A549 (cell line): ENCODE measurements at regions not wholly inside any gene's neighbourhood (a gene's known extent, or its start where the extent isn't known, plus 50 kb on each side); places are given as distances from the start of the nearest gene placed in this dataset.

Source experiments
- ATAC-seq, 2 experiments: fragments of 200-7000 bp in 1 of 2; fragments of >200 bp in 1 of 2; cut with Nextera tagmentation in 1 of 2; cut with Tn5 transposase in 1 of 2; 3 replicates each; pipeline versions ENCODE4 v1.8.0 to v1.9.1; 2018 to 2020; ENCODE audit warnings: mild to moderate bottlenecking in 1 of 2, moderate library complexity in 1 of 2
- CTCF ChIA-PET: fragments of 300-600 bp; sonication (Branson Sonifier 250); formaldehyde crosslinking; extraction: SDS; loops from one replicate; lab custom pipeline; 2021; ENCODE audit warnings: antibody characterized with exemption, inconsistent platforms; lab: Yijun Ruan, JAX
- POLR2A ChIA-PET: fragments of 350-600 bp; formaldehyde crosslinking; extraction: SDS; loops from one replicate; lab custom pipeline; 2021; ENCODE audit warnings: antibody characterized with exemption, inconsistent platforms; lab: Yijun Ruan, JAX
- DNase-seq, 2 experiments: peaks; one replicate each; pipeline versions ENCODE4 v3.0.0 to v3.0.0-alpha.2; 2011 to 2016; ENCODE audit warnings: low read depth in 1 of 2, low spot score in 1 of 2
- FAIRE-seq: peaks from 2 replicates; lab custom pipeline; 2011; peaks lifted over from hg19 to GRCh38; lab: Jason Lieb, UNC
- H3K27ac ChIP-seq, 2 experiments: fragments of >200 bp; sonication (Bioruptor Twin); formaldehyde crosslinking; 3 replicates each; pipeline ENCODE4 v1.5.1; 2016 to 2017
- H3K4me1 ChIP-seq: fragments of >200 bp; sonication (Bioruptor Twin); formaldehyde crosslinking; 3 replicates; pipeline ENCODE4 v1.6.1; 2016
- H3K4me2 ChIP-seq: fragments of >200 bp; sonication (Bioruptor Twin); formaldehyde crosslinking; 3 replicates; pipeline ENCODE4 v1.6.1; 2016
- H3K4me3 ChIP-seq: fragments of >200 bp; sonication (Bioruptor Twin); formaldehyde crosslinking; 3 replicates; pipeline ENCODE4 v1.5.1; 2016
- H3K9me3 ChIP-seq: fragments of >200 bp; sonication (Bioruptor Twin); formaldehyde crosslinking; 3 replicates; pipeline ENCODE4 v1.6.1; 2016
- CEBPB ChIP-seq, 2 experiments: fragments of >200 bp in 1 of 2; sonication (Bioruptor Twin) in 1 of 2; formaldehyde crosslinking in 1 of 2; IDR thresholded peaks; 2 replicates each; pipeline ENCODE4 v1.6.1; 2012 to 2016
- EHF ChIP-seq: fragments of 250-450 bp; sonication (Bioruptor Pico); IDR thresholded peaks from 2 replicates; pipeline ENCODE4 v1.5.0; 2020; ENCODE audit warnings: mild to moderate bottlenecking
- FOSB ChIP-seq: fragments of 250-450 bp; sonication (Bioruptor Pico); IDR thresholded peaks from 2 replicates; pipeline ENCODE4 v1.5.0; 2020; ENCODE audit warnings: mild to moderate bottlenecking, moderate library complexity
- FOSL2 ChIP-seq, 2 experiments: fragments of 450-650 bp in 1 of 2; fragments of >200 bp in 1 of 2; sonication (Bioruptor Twin) in 1 of 2; formaldehyde crosslinking; IDR thresholded peaks; 2 replicates each; pipeline versions ENCODE4 v1.5.0 to v1.6.1; 2016 to 2020; ENCODE audit warnings: mild to moderate bottlenecking in 1 of 2, moderate library complexity in 1 of 2
- FOXS1 ChIP-seq: fragments of 250-450 bp; sonication (Bioruptor Pico); IDR thresholded peaks from 2 replicates; pipeline ENCODE4 v1.5.0; 2020; ENCODE audit warnings: mild to moderate bottlenecking, moderate library complexity
- GATA3 ChIP-seq: IDR thresholded peaks from 2 replicates; pipeline ENCODE4 v1.6.1; 2012; ENCODE audit warnings: borderline replicate concordance
- HDAC2 ChIP-seq: fragments of 200-600 bp; sonication (generic); IDR thresholded peaks from 2 replicates; pipeline ENCODE4 v1.6.1; 2016
- HMGXB4 ChIP-seq: fragments of 250-450 bp; sonication (Bioruptor Pico); IDR thresholded peaks from 2 replicates; pipeline ENCODE4 v1.5.0; 2021; ENCODE audit warnings: mild to moderate bottlenecking, moderate library complexity, borderline replicate concordance
- JUN ChIP-seq, 2 experiments: fragments of >200 bp; sonication (Bioruptor Twin); formaldehyde crosslinking; IDR thresholded peaks; 2 replicates in 1 of 2; 3 replicates in 1 of 2; pipeline ENCODE4 v1.6.1; 2016 to 2017
- KDM1A ChIP-seq: fragments of 200-600 bp; sonication (generic); IDR thresholded peaks from 2 replicates; pipeline ENCODE4 v1.6.1; 2016; ENCODE audit warnings: low read depth, mild to moderate bottlenecking
- MYC ChIP-seq: IDR thresholded peaks from 2 replicates; pipeline ENCODE4 v1.6.1; 2012; ENCODE audit warnings: mild to moderate bottlenecking, inconsistent platforms, low read length, improper control_type of control experiment, borderline replicate concordance
- NFE2L2 ChIP-seq: fragments of 150-350 bp; conservative IDR thresholded peaks from 2 replicates; pipeline ENCODE4 v1.6.1; 2014; ENCODE audit warnings: low read length
- NPAS2 ChIP-seq: fragments of 250-450 bp; sonication (Bioruptor Pico); IDR thresholded peaks from 2 replicates; pipeline ENCODE4 v1.8.0; 2022; ENCODE audit warnings: mild to moderate bottlenecking, moderate library complexity, borderline replicate concordance
- NR3C1 ChIP-seq: fragments of >200 bp; sonication (Bioruptor Twin); formaldehyde crosslinking; IDR thresholded peaks from 3 replicates; pipeline ENCODE4 v1.6.1; 2017
- PHF8 ChIP-seq: fragments of 200-600 bp; sonication (generic); IDR thresholded peaks from 2 replicates; pipeline ENCODE4 v1.6.1; 2016; ENCODE audit warnings: low read depth, mild to moderate bottlenecking, antibody characterized with exemption, moderate library complexity, borderline replicate concordance
- POLR2AphosphoS2 ChIP-seq: conservative IDR thresholded peaks from 2 replicates; pipeline ENCODE4 v1.6.1; 2012; ENCODE audit warnings: low read length, improper control_type of control experiment, inconsistent platforms
- RFX5 ChIP-seq: fragments of 450-650 bp; IDR thresholded peaks from 2 replicates; pipeline ENCODE4 v1.7.1; 2014; ENCODE audit warnings: antibody characterized with exemption, mild to moderate bottlenecking, moderate library complexity
- RNF2 ChIP-seq: fragments of 200-600 bp; sonication (generic); IDR thresholded peaks from 2 replicates; pipeline ENCODE4 v1.6.1; 2016; ENCODE audit warnings: low read depth, mild to moderate bottlenecking, antibody characterized with exemption, moderate library complexity, borderline replicate concordance
- SREBF2 ChIP-seq: fragments of 450-650 bp; IDR thresholded peaks from 2 replicates; pipeline ENCODE4 v1.6.1; 2014; ENCODE audit warnings: mild to moderate bottlenecking, moderate library complexity
- TP53 ChIP-seq: fragments of 250-450 bp; sonication (Bioruptor Pico); IDR thresholded peaks from 2 replicates; pipeline ENCODE4 v1.5.0; 2021; ENCODE audit warnings: mild to moderate bottlenecking, moderate library complexity
- USF2 ChIP-seq: fragments of 450-650 bp; IDR thresholded peaks from 2 replicates; pipeline ENCODE4 v1.6.1; 2014; ENCODE audit warnings: antibody characterized with exemption
- ZC3H11A ChIP-seq: fragments of 450-650 bp; IDR thresholded peaks from 2 replicates; pipeline ENCODE4 v1.6.1; 2014; ENCODE audit warnings: antibody characterized with exemption, mild to moderate bottlenecking
- ZSCAN20 ChIP-seq: fragments of 250-450 bp; sonication (Bioruptor Pico); IDR thresholded peaks from 2 replicates; pipeline ENCODE4 v1.8.0; 2022; ENCODE audit warnings: mild to moderate bottlenecking, moderate library complexity
- WGBS: methylation state at CpG from one replicate; pipeline ENCODE4 v1.1.6; 2017; ENCODE audit errors: missing lambda C conversion rate; 5-methylcytosine and 5-hydroxymethylcytosine counted together
- TF ChIP-seq, protein P1 (sequence below): fragments of 250-450 bp; sonication (Bioruptor Pico); IDR thresholded peaks from 2 replicates; pipeline ENCODE4 v1.5.0; 2020; ENCODE audit warnings: low read depth, mild to moderate bottlenecking, moderate library complexity

- TF ChIP-seq, protein P1, sequence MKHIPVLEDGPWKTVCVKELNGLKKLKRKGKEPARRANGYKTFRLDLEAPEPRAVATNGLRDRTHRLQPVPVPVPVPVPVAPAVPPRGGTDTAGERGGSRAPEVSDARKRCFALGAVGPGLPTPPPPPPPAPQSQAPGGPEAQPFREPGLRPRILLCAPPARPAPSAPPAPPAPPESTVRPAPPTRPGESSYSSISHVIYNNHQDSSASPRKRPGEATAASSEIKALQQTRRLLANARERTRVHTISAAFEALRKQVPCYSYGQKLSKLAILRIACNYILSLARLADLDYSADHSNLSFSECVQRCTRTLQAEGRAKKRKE (CRISPR knock-in tag) = no peak
- TF ChIP-seq POLR2AphosphoS2 (no peak), TP53 (CRISPR knock-in tag) (no peak), USF2 (no peak)
Observed at GRCh38 chr3:40864915-40865314, 334.4 kb upstream of the CTNNB1 start (continued).

DNA sequence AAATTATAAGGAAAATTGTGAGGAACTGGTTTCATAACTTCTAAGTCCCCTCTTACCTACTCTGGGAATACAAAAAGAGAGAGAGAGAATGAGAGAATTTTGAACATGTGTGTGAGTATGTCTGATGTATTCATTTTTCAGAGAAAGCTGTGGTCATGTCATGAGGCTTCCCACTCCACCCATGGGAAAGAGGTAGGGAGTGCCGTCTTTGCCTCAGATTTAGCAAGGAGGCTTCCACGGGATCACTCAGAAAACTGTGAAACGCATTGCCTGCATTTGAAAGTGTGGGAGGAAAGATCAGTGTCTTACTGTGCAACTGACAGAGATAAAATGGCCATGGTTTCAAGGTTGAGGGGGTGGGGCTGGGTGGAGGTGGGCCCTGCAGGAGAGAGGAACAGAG is 331.5 kb upstream of the CTNNB1 start:
- ATAC-seq = no peak
- Histone ChIP-seq H3K4me1 (no peaks in the 10 kb centered on the region), H3K4me3 (no peak overlapping the region), H3K4me2 (no peak overlapping the region), H3K27ac (no peak overlapping the region), H3K9me3 (no peaks in the 10 kb centered on the region)
- ChIA-PET POLR2A (no interaction called here), CTCF (no interaction called here)
- TF ChIP-seq HMGXB4 (CRISPR knock-in tag) (no peak), MYC (no peak), ZC3H11A (no peak), ZSCAN20 (CRISPR knock-in tag) (no peak), NR3C1 (no peak), FOXS1 (CRISPR knock-in tag) (no peak), NFE2L2 (no peak), HDAC2 (no peak), JUN (IDR thresholded peaks at IDR 0.05) (no peak), GATA3 (no peak)
- TF ChIP-seq, protein P1 (CRISPR knock-in tag) = no peak
- 59% methylated on average over 3 of the region's 3 CpGs for WGBS
- no peak for DNase-seq
- no peak for FAIRE-seq

- DNase-seq = no peak
- no peak overlapping the region for H3K27ac ChIP-seq
- H3K9me3 ChIP-seq = no peaks in the 10 kb centered on the region
- FAIRE-seq = no peak
- CTCF ChIA-PET = no interaction called here
- no peak overlapping the region for H3K4me2 ChIP-seq
- H3K4me3 ChIP-seq = no peak overlapping the region
- H3K4me1 ChIP-seq = no peaks in the 10 kb centered on the region
- POLR2A ChIA-PET = no interaction called here
- WGBS = 45% methylated on average over 4 of the region's 4 CpGs
- no peak for TF ChIP-seq RNF2
- TF ChIP-seq TP53 (CRISPR knock-in tag) = no peak
- TF ChIP-seq POLR2AphosphoS2 = no peak
- TF ChIP-seq NPAS2 (CRISPR knock-in tag) = no peak
- TF ChIP-seq FOSB = no peak
- TF ChIP-seq FOXS1 (CRISPR knock-in tag) = no peak
- TF ChIP-seq PHF8 = no peak
- TF ChIP-seq FOSL2 (IDR thresholded peaks at IDR 0.05) = no peak
- TF ChIP-seq FOSL2 (CRISPR knock-in tag; IDR thresholded peaks at IDR 0.05) = no peak
- TF ChIP-seq CEBPB (IDR thresholded peaks at IDR 0.05) = no peak
- TF ChIP-seq RFX5 = no peak
- no peak for TF ChIP-seq ZC3H11A
- TF ChIP-seq EHF (CRISPR knock-in tag) = no peak
- TF ChIP-seq SREBF2 = no peak
- TF ChIP-seq ZSCAN20 (CRISPR knock-in tag) = no peak
- TF ChIP-seq KDM1A = no peak
- ATAC-seq = no peak
Observed at GRCh38 chr3:40869013-40869412, 330.3 kb upstream of the CTNNB1 start.
